Smooth muscle cell (in vitro differentiated cells): ENCODE measurements at regions not wholly inside any gene's neighbourhood (a gene's known extent, or its start where the extent isn't known, plus 50 kb on each side); places are given as distances from the start of the nearest gene placed in this dataset.

Experiments
- DNase-seq: peaks from one replicate; lab custom pipeline; 2025; ENCODE audit not compliant: unreplicated experiment; lab: John Stamatoyannopoulos, UW
- H2AFZ ChIP-seq: fragments of 200-600 bp; sonication (generic); 2 replicates; pipeline ENCODE4 v1.6.0; 2016; ENCODE audit warnings: antibody characterized with exemption, low read depth, mild to moderate bottlenecking
- H3F3A ChIP-seq: fragments of 200-600 bp; sonication (generic); 2 replicates; pipeline ENCODE4 v1.6.0; 2017; ENCODE audit warnings: antibody characterized with exemption, low read depth
- H3K27ac ChIP-seq: fragments of 200-600 bp; sonication (generic); 2 replicates; pipeline ENCODE4 v1.5.1; 2016; ENCODE audit warnings: low read depth, mild to moderate bottlenecking
- H3K27me3 ChIP-seq: fragments of 200-600 bp; sonication (generic); 2 replicates; pipeline ENCODE4 v1.6.1; 2016; ENCODE audit warnings: low read depth, mild to moderate bottlenecking
- H3K36me3 ChIP-seq: fragments of 200-600 bp; sonication (generic); 2 replicates; pipeline ENCODE4 v1.5.1; 2016; ENCODE audit warnings: low read depth
- H3K4me1 ChIP-seq: fragments of 200-600 bp; sonication (generic); 2 replicates; pipeline ENCODE4 v1.5.1; 2016; ENCODE audit warnings: low read depth
- H3K4me2 ChIP-seq: fragments of 200-600 bp; sonication (generic); 2 replicates; pipeline ENCODE4 v1.6.0; 2016; ENCODE audit warnings: mild to moderate bottlenecking
- H3K4me3 ChIP-seq: fragments of 200-600 bp; sonication (generic); 2 replicates; pipeline ENCODE4 v1.5.1; 2016; ENCODE audit warnings: mild to moderate bottlenecking
- H3K79me2 ChIP-seq: fragments of 200-600 bp; sonication (generic); 2 replicates; pipeline ENCODE4 v1.6.0; 2016; ENCODE audit warnings: low read depth, mild to moderate bottlenecking
- H3K9ac ChIP-seq: fragments of 200-600 bp; sonication (generic); 2 replicates; pipeline ENCODE4 v1.6.0; 2016; ENCODE audit warnings: low read depth
- H3K9me3 ChIP-seq: fragments of 200-600 bp; sonication (generic); replicated peaks from 2 replicates; pipeline ENCODE4 v1.5.1; 2016; ENCODE audit warnings: low read depth
- H4K20me1 ChIP-seq: fragments of 200-600 bp; sonication (generic); 2 replicates; pipeline ENCODE4 v1.6.0; 2016; ENCODE audit warnings: low read depth
- CTCF ChIP-seq: fragments of 200-600 bp; sonication (generic); IDR thresholded peaks from 2 replicates; pipeline ENCODE4 v1.5.1; 2017; ENCODE audit warnings: borderline replicate concordance, mild to moderate bottlenecking, antibody characterized with exemption; ENCODE audit not compliant: insufficient read depth, poor library complexity, severe bottlenecking
- WGBS: methylation state at CpG from one replicate; pipeline ENCODE4 v1.1.7; 2016; ENCODE audit warnings: low lambda C conversion rate; 5-methylcytosine and 5-hydroxymethylcytosine counted together

DNA sequence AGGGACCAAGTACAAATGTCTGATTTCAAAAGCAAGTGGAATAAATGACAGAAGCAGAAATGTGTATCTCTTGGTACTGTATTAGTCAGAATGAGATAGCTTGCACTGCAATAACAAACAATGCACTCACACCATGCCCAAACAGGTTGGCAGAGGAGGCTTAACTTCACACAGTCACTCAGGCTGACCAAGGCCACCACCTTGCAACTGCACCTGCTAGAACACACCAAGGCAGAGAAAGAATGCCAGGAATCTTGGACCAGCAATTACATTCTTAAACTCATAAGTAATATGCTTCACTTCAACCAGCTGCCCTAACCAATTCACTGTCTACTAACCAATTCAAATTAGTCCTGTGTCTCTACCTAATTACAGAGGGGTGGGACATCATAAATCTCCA is 378.3 kb downstream of the BCL11B start:
- Histone ChIP-seq H3K4me3 (no peak overlapping the region), H3K9ac (no peak overlapping the region), H3K36me3 (no peaks in the 10 kb centered on the region), H3K4me1 (peaks cover 15% of the 10 kb centered on the region), H2AFZ (no peak overlapping the region), H3K4me2 (no peak overlapping the region), H3F3A (peaks cover 6% of the 10 kb centered on the region), H3K27ac (no peak overlapping the region), H4K20me1 (no peaks in the 10 kb centered on the region), H3K27me3 (no peaks in the 10 kb centered on the region), H3K79me2 (no peaks in the 10 kb centered on the region), H3K9me3 (no peaks in the 10 kb centered on the region)
- TF ChIP-seq CTCF: no peak
- DNase-seq: no peak

- DNase-seq: no peak
- Histone ChIP-seq H3K4me3 (no peak overlapping the region), H3K36me3 (no peaks in the 10 kb centered on the region), H3K27ac (no peak overlapping the region), H3F3A (peaks cover 6% of the 10 kb centered on the region), H3K9ac (no peak overlapping the region), H3K4me2 (no peak overlapping the region), H3K9me3 (no peaks in the 10 kb centered on the region), H3K4me1 (peaks cover 15% of the 10 kb centered on the region), H4K20me1 (no peaks in the 10 kb centered on the region), H2AFZ (no peak overlapping the region), H3K27me3 (no peaks in the 10 kb centered on the region), H3K79me2 (no peaks in the 10 kb centered on the region)
- TF ChIP-seq CTCF: no peak
- WGBS: 86% methylated on average over 5 of the region's 5 CpGs
Measured at GRCh38 chr14:98894600-98894999, 377.4 kb downstream of the BCL11B start.

GRCh38 chr14:98896449-98896848 is 375.5 kb downstream of the BCL11B start:
- whole genome bisulfite sequencing: 84% methylated on average over 5 of the region's 5 CpGs
- no peaks in the 10 kb centered on the region for H3K9me3 ChIP-seq

More at GRCh38 chr14:98896449-98896848, 375.5 kb downstream of the BCL11B start:
- Histone ChIP-seq H3K27ac (no peak overlapping the region), H3K4me2 (no peak overlapping the region), H3K4me1 (peaks cover 2% of the 10 kb centered on the region), H3K4me3 (no peak overlapping the region), H3K36me3 (no peaks in the 10 kb centered on the region), H4K20me1 (no peaks in the 10 kb centered on the region), H3F3A (no peaks in the 10 kb centered on the region), H2AFZ (no peak overlapping the region), H3K79me2 (no peaks in the 10 kb centered on the region), H3K9ac (no peak overlapping the region), H3K27me3 (no peaks in the 10 kb centered on the region)
- TF ChIP-seq CTCF: no peak
- no peak for DNase-seq
